SK-N-MC (cell line): ENCODE measurements at regions not wholly inside any gene's neighbourhood (a gene's known extent, or its start where the extent isn't known, plus 50 kb on each side); places are given as distances from the start of the nearest gene placed in this dataset.

Source experiments
- DNase-seq: peaks from one replicate; pipeline ENCODE4 v3.0.0-alpha.2; 2011; ENCODE audit warnings: low read depth, low spot score
- H3K27ac ChIP-seq: fragments of 200-600 bp; sonication (generic); 2 replicates; pipeline ENCODE4 v1.5.1; 2016; ENCODE audit warnings: mixed run types
- H3K36me3 ChIP-seq: fragments of 200-600 bp; sonication (generic); 2 replicates; pipeline ENCODE4 v1.6.1; 2017; ENCODE audit warnings: antibody characterized with exemption, low read length, mixed read lengths; ENCODE audit not compliant: insufficient read depth
- H3K4me3 ChIP-seq: fragments of 200-600 bp; sonication (generic); 2 replicates; pipeline ENCODE4 v1.5.1; 2016
- H3K9ac ChIP-seq: fragments of 200-600 bp; sonication (generic); 2 replicates; pipeline ENCODE4 v1.8.0; 2017; ENCODE audit warnings: mixed run types, mixed read lengths; ENCODE audit not compliant: insufficient read length
- H3K9me3 ChIP-seq: fragments of 200-600 bp; sonication (generic); 2 replicates; pipeline ENCODE4 v1.6.1; 2017; ENCODE audit warnings: low read depth, mild to moderate bottlenecking, antibody characterized with exemption, low read length, moderate library complexity, mixed read lengths
- EZH2 ChIP-seq: fragments of 200-600 bp; sonication (generic); IDR thresholded peaks from one replicate; pipeline ENCODE4 v1.6.1; 2017; ENCODE audit warnings: antibody characterized with exemption
- FOXP2 ChIP-seq: optimal IDR thresholded peaks from 2 replicates; pipeline ENCODE3; 2011; ENCODE audit warnings: mild to moderate bottlenecking, moderate library complexity; ENCODE audit not compliant: insufficient read depth; ENCODE audit errors: extremely low read length, control extremely low read depth
- POLR2AphosphoS5 ChIP-seq: IDR thresholded peaks from 2 replicates; pipeline ENCODE4 v1.6.1; 2012; ENCODE audit warnings: mild to moderate bottlenecking, low read depth, low read length, borderline replicate concordance

DNA sequence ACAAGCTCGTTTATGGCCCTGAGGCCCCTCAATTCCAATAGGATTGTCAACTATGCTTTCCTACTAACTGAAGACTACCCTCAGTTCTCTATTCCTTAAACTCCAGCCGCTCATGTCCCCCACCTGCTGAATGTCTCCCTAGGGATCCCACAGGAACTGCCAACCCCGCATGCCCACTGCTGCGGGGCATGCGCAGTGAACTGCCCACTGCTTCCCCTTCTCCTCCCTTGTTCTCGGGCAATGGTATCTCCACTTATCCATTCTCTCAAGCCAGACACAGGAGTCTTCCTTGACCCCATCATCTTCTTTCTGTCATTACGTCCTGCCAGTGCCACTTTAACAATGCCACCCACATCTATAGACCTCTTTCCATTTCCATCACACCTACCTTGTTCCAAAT is 90.0 kb downstream of the FGF18 start:
- Histone ChIP-seq H3K4me3 (no peak overlapping the region), H3K9me3 (no peaks in the 10 kb centered on the region), H3K27ac (no peak overlapping the region), H3K36me3 (no peaks in the 10 kb centered on the region), H3K9ac (no peak overlapping the region)
- no peak for DNase-seq
- no peak for TF ChIP-seq POLR2AphosphoS5
- no peak for TF ChIP-seq FOXP2
- no peak for TF ChIP-seq EZH2

DNA sequence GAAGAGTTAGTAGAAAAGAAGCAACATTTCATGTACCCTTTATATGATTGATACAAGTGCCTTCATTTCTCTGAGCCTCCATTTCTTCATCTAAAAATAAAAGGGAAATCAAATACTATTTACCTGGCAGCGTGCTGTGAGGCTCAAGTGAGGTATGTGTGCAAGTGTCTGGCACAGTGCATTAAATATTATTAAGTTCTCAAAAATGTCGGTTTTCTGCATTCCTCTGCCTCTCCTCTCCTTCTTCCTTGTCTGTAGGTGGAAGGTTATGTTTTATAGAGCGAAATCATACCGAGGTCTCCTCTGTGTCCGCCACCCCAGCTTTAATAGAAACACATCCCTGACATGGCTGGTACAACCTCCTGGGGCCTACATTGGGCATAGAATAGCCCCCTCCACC is 93.0 kb downstream of the FGF18 start:
- no peak overlapping the region for H3K27ac ChIP-seq
- TF ChIP-seq POLR2AphosphoS5 (no peak), EZH2 (no peak), FOXP2 (no peak)
- no peaks in the 10 kb centered on the region for H3K36me3 ChIP-seq
- DNase-seq, result no peak
- H3K9ac ChIP-seq, result no peak overlapping the region
- H3K4me3 ChIP-seq, result no peak overlapping the region
- H3K9me3 ChIP-seq, result no peaks in the 10 kb centered on the region

DNA sequence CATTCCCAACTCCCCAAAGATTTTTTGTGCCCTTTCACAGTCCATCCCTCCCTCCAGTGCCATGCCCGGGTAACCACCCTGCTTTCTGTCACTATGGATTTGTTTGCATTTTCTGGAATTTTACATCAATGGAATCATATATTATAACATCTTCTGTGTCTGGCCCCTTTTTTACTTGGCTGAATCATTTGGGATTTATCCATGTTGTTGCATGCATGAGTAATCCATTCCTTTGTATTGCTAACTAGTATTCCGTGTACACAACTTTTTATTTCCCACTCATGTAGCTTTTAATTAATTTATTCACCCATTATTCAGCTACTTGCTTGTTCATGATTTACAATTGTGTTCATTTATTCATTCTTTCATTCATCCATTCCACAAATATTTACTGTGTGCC is 94.1 kb downstream of the FGF18 start:
- Histone ChIP-seq H3K36me3 (no peaks in the 10 kb centered on the region), H3K9me3 (no peaks in the 10 kb centered on the region), H3K4me3 (no peak overlapping the region), H3K9ac (no peak overlapping the region), H3K27ac (no peak overlapping the region)
- TF ChIP-seq EZH2 (no peak), POLR2AphosphoS5 (no peak), FOXP2 (no peak)
- no peak for DNase-seq

DNA sequence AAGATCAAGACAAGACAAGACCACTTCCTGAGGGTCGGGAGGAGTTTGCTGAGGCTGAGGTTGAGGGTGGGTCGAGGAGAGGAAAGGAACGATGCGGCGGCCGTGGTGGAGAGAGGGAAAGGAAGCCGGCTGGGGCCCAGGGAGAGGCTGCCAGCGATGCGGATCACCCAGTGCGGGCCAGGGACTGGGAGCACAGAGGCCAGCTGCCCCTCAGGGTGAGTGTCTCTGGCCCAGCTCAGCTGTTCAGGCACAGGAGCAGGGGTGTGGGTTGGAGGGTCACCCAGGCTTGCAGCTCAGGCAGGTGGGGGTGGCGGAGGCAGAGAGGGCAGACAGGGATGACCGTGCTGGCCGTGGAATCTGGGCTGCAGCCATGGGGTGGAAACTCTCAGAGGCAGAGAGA is 99.5 kb downstream of the FGF18 start:
- H3K4me3 ChIP-seq, result no peak overlapping the region
- H3K36me3 ChIP-seq, result no peaks in the 10 kb centered on the region
- TF ChIP-seq FOXP2 (no peak), POLR2AphosphoS5 (no peak), EZH2 (no peak)
- H3K9ac ChIP-seq, result no peak overlapping the region
- no peak for DNase-seq
- no peaks in the 10 kb centered on the region for H3K9me3 ChIP-seq
- H3K27ac ChIP-seq, result no peak overlapping the region

DNA sequence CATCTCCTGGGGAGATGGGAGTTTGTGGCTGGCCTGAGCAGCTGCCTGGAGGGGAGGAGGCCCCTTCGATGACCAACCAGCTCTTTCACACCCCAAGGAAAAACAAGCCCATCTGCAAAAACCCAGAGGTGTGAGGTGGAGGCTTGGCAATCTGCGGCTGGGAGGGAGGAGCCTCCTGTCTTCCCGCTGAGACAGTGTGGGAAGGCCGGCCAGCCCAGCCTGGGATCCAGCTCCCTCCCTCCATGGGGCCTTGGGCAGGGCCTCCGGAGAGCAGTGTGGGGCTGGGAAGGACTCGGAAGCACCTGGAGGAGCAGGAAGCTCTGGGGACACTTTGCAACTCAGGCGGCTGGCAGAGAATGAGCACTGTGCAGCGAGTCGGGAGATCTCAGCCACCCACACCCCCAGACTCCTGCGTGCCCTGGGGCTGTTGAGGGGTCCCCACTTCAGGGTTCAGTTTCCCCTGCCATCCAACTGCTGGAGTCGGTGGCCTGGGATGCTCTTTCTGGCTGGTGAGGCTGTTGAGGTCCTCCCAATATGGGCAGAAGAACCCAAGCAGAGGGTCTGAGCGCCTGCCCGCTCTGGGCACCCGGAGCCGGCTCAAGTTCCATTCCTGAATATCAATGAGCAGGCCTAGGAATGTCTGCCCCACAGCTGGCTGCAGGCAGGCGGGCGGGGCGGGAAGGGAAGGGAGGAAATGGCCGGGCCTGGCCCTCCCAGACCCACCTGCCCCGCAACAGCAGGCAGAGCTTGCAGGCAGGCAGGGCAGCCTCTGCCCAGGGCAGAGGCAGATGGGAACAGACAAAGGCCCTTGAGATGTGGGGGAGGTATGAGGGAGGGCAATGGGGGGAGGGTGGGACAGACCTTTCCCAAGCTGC is 101.1 kb downstream of the FGF18 start:
- Histone ChIP-seq H3K27ac (no peak overlapping the region), H3K36me3 (no peaks in the 10 kb centered on the region), H3K9ac (no peak overlapping the region), H3K4me3 (no peak overlapping the region), H3K9me3 (no peaks in the 10 kb centered on the region)
- no peak for TF ChIP-seq POLR2AphosphoS5
- no peak for TF ChIP-seq FOXP2
- TF ChIP-seq EZH2, result no peak
- DNase-seq, result no peak

DNA sequence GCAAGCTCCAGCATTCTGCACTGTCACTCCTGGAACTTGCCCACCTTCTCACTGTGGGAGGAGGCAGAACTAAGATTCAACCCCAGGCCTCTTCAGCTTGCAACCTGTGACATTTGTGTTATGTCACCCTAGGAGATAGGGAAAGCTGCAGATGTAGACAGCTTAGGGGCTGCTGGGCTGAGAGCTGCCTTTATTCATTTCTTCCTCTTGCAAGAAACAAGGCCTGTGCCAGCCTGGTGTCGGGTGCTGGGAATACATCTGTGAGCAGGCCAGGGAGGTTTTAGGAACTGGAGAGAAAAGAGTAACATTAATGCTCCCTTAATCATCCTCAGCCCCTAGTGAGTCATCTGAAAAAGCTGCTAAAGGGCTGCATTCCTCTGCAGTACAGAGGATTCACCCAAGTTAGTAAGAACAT is 101.8 kb downstream of the FGF18 start:
- no peak overlapping the region for H3K27ac ChIP-seq

DNA sequence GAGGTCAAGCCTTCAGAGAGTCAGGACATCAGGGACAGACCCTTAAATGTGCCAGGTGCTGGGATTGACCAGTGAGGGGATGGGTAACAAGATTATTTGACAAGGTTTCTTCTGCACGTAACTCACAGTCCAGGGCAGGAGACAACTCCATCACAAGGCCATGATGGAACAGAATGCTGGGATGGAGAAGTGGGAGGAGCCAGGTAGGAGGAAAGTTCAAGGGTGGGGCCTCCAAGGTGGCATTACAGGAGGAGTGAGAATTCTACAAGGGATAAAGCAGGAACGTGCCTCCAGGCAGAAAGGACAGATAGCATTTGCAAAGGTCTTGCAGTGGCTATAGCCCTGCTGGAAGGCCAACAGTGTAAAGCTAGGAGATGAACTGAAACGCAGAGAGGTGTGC is 102.2 kb downstream of the FGF18 start:
- DNase-seq, result no peak
- Histone ChIP-seq H3K9me3 (no peaks in the 10 kb centered on the region), H3K36me3 (no peaks in the 10 kb centered on the region), H3K27ac (no peak overlapping the region), H3K9ac (no peak overlapping the region), H3K4me3 (no peak overlapping the region)
- no peak for TF ChIP-seq EZH2
- no peak for TF ChIP-seq POLR2AphosphoS5
- no peak for TF ChIP-seq FOXP2

More for the DNA sequence above, 101.8 kb downstream of the FGF18 start:
- no peak for DNase-seq
- Histone ChIP-seq H3K9me3 (no peaks in the 10 kb centered on the region), H3K36me3 (no peaks in the 10 kb centered on the region), H3K9ac (no peak overlapping the region), H3K4me3 (no peak overlapping the region)
- TF ChIP-seq EZH2, result no peak
- no peak for TF ChIP-seq POLR2AphosphoS5
- no peak for TF ChIP-seq FOXP2

DNA sequence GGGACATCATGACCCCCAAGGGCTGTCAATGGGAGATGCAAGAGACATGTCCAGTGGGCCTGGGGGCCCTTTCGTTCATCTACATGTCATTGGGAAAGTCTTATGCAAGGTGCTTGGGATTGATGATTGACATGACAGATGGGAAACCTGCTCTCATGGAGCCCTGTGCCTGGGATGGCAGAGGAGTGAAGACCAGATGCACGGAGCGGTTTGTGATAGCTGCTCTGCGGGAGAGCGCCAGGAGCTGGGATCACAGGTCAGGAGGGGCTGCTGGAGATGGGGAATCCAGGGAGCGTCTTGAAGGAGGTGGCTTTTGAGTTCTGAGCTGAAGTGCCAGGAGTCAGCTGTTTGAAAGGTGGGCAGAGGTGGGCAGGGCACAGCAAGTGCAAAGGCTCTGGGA is 104.3 kb downstream of the FGF18 start:
- DNase-seq, result no peak
- H3K9ac ChIP-seq, result no peak overlapping the region
- no peak overlapping the region for H3K4me3 ChIP-seq
- TF ChIP-seq FOXP2, result no peak
- no peak for TF ChIP-seq EZH2
- no peak for TF ChIP-seq POLR2AphosphoS5
- H3K9me3 ChIP-seq, result no peaks in the 10 kb centered on the region
- H3K36me3 ChIP-seq, result no peaks in the 10 kb centered on the region
- no peak overlapping the region for H3K27ac ChIP-seq
